ENCODE measurements at regions not wholly inside any gene's neighbourhood (a gene's known extent, or its start where the extent isn't known, plus 50 kb on each side); places are given as distances from the start of the nearest gene placed in this dataset.

- no peak for TF ChIP-seq POLR2A (IDR thresholded peaks at IDR 0.05)
- TF ChIP-seq, protein P1, sequence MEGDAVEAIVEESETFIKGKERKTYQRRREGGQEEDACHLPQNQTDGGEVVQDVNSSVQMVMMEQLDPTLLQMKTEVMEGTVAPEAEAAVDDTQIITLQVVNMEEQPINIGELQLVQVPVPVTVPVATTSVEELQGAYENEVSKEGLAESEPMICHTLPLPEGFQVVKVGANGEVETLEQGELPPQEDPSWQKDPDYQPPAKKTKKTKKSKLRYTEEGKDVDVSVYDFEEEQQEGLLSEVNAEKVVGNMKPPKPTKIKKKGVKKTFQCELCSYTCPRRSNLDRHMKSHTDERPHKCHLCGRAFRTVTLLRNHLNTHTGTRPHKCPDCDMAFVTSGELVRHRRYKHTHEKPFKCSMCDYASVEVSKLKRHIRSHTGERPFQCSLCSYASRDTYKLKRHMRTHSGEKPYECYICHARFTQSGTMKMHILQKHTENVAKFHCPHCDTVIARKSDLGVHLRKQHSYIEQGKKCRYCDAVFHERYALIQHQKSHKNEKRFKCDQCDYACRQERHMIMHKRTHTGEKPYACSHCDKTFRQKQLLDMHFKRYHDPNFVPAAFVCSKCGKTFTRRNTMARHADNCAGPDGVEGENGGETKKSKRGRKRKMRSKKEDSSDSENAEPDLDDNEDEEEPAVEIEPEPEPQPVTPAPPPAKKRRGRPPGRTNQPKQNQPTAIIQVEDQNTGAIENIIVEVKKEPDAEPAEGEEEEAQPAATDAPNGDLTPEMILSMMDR (IDR thresholded peaks at IDR 0.05), result no peak
Observed at GRCh38 chr13:73429701-73430100, 370.9 kb downstream of the KLF5 start.

Data from ovary (tissue), 3 donors.